Muscle layer of duodenum (tissue), 2 donors: ENCODE measurements at regions not wholly inside any gene's neighbourhood (a gene's known extent, or its start where the extent isn't known, plus 50 kb on each side); places are given as distances from the start of the nearest gene placed in this dataset.

Source experiments
- H3K27ac ChIP-seq: one replicate; pipeline ENCODE4 v1.7.0; 2013; ENCODE audit warnings: mild to moderate bottlenecking, low read length
- H3K27me3 ChIP-seq: one replicate; pipeline ENCODE4 v1.7.0; 2013; ENCODE audit warnings: low read depth, mild to moderate bottlenecking, control low read depth, low read length
- H3K36me3 ChIP-seq, 2 donors: one replicate each; pipeline ENCODE4 v1.7.0; 2013; ENCODE audit warnings: low read length in 2 of 2, control low read depth in 1 of 2, mild to moderate bottlenecking in 1 of 2; ENCODE audit not compliant: insufficient read depth in 2 of 2, control insufficient read depth in 1 of 2
- H3K4me1 ChIP-seq, 2 donors: one replicate each; pipeline ENCODE4 v1.7.0; 2013; ENCODE audit warnings: low read length in 2 of 2, mild to moderate bottlenecking in 2 of 2, control low read depth in 1 of 2, moderate library complexity in 1 of 2; ENCODE audit not compliant: insufficient read depth in 2 of 2, control insufficient read depth in 1 of 2
- H3K4me3 ChIP-seq, 2 donors: one replicate each; pipeline ENCODE4 v1.7.0; 2013; ENCODE audit warnings: low read length in 2 of 2, low read depth in 1 of 2, mild to moderate bottlenecking in 1 of 2
- H3K9me3 ChIP-seq, 2 donors: one replicate each; pipeline ENCODE4 v1.7.0; 2013; ENCODE audit warnings: low read length in 2 of 2, control low read depth in 1 of 2, mild to moderate bottlenecking in 1 of 2; ENCODE audit not compliant: control insufficient read depth in 1 of 2
- donor health status: healthy.

- no peaks in the 10 kb centered on the region for H3K9me3 ChIP-seq
- no peaks in the 10 kb centered on the region for H3K27me3 ChIP-seq
- H3K27ac ChIP-seq, result no peak overlapping the region
- no peaks in the 10 kb centered on the region for H3K4me1 ChIP-seq
- no peaks in the 10 kb centered on the region for H3K36me3 ChIP-seq
- H3K4me3 ChIP-seq, result no peak overlapping the region
Observed at GRCh38 chr12:75638792-75639191, 127.4 kb upstream of the KRR1 start.

GRCh38 chr12:75636607-75637006, 125.2 kb upstream of the KRR1 start:
- no peaks in the 10 kb centered on the region for H3K4me1 ChIP-seq

GRCh38 chr12:75635606-75636444, 124.4 kb upstream of the KRR1 start:
- no peaks in the 10 kb centered on the region for H3K4me1 ChIP-seq
- H3K9me3 ChIP-seq, result no peaks in the 10 kb centered on the region
- no peaks in the 10 kb centered on the region for H3K27me3 ChIP-seq
- no peaks in the 10 kb centered on the region for H3K36me3 ChIP-seq
- no peak overlapping the region for H3K4me3 ChIP-seq
- H3K27ac ChIP-seq, result no peak overlapping the region

More at GRCh38 chr12:75636607-75637006, 125.2 kb upstream of the KRR1 start:
- H3K27me3 ChIP-seq, result no peaks in the 10 kb centered on the region
- no peak overlapping the region for H3K4me3 ChIP-seq
- no peak overlapping the region for H3K27ac ChIP-seq
- H3K36me3 ChIP-seq, result no peaks in the 10 kb centered on the region
- H3K9me3 ChIP-seq, result no peaks in the 10 kb centered on the region

- Histone ChIP-seq H3K27ac (no peak overlapping the region), H3K4me1 (no peaks in the 10 kb centered on the region), H3K4me3 (no peak overlapping the region), H3K9me3 (no peaks in the 10 kb centered on the region), H3K27me3 (no peaks in the 10 kb centered on the region), H3K36me3 (no peaks in the 10 kb centered on the region)
Observed at GRCh38 chr12:75634244-75635222, 123.1 kb upstream of the KRR1 start.

GRCh38 chr12:75633789-75634188, 122.4 kb upstream of the KRR1 start:
- no peak overlapping the region for H3K4me3 ChIP-seq
- no peaks in the 10 kb centered on the region for H3K9me3 ChIP-seq
- H3K36me3 ChIP-seq, result no peaks in the 10 kb centered on the region
- no peaks in the 10 kb centered on the region for H3K27me3 ChIP-seq
- no peak overlapping the region for H3K27ac ChIP-seq
- H3K4me1 ChIP-seq, result no peaks in the 10 kb centered on the region

GRCh38 chr12:75632442-75632841, 121.0 kb upstream of the KRR1 start:
- Histone ChIP-seq H3K36me3 (no peaks in the 10 kb centered on the region), H3K4me1 (peaks cover 0 to 5% of the 10 kb centered on the region in 2 donors), H3K9me3 (no peaks in the 10 kb centered on the region), H3K27ac (no peak overlapping the region), H3K4me3 (no peak overlapping the region), H3K27me3 (no peaks in the 10 kb centered on the region)

GRCh38 chr12:75631831-75632230, 120.4 kb upstream of the KRR1 start:
- Histone ChIP-seq H3K27me3 (no peaks in the 10 kb centered on the region), H3K9me3 (no peaks in the 10 kb centered on the region), H3K4me1 (peaks cover 0 to 5% of the 10 kb centered on the region in 2 donors), H3K27ac (no peak overlapping the region), H3K36me3 (no peaks in the 10 kb centered on the region), H3K4me3 (no peak overlapping the region)

- Histone ChIP-seq H3K27ac (no peak overlapping the region), H3K4me3 (no peak overlapping the region), H3K27me3 (no peaks in the 10 kb centered on the region), H3K4me1 (peaks cover 0 to 5% of the 10 kb centered on the region in 2 donors), H3K9me3 (no peaks in the 10 kb centered on the region), H3K36me3 (no peaks in the 10 kb centered on the region)
Observed at GRCh38 chr12:75630091-75630490, 118.7 kb upstream of the KRR1 start.

- no peaks in the 10 kb centered on the region for H3K27me3 ChIP-seq
- H3K9me3 ChIP-seq, result no peaks in the 10 kb centered on the region
- no peak overlapping the region for H3K27ac ChIP-seq
- H3K4me3 ChIP-seq, result no peak overlapping the region
- no peaks in the 10 kb centered on the region for H3K36me3 ChIP-seq
- H3K4me1 ChIP-seq, result peaks cover 0 to 5% of the 10 kb centered on the region in 2 donors
Observed at GRCh38 chr12:75628916-75629315, 117.5 kb upstream of the KRR1 start.

- Histone ChIP-seq H3K27ac (no peak overlapping the region), H3K9me3 (no peaks in the 10 kb centered on the region), H3K36me3 (no peaks in the 10 kb centered on the region), H3K27me3 (no peaks in the 10 kb centered on the region), H3K4me1 (peaks cover 0 to 5% of the 10 kb centered on the region in 2 donors), H3K4me3 (no peak overlapping the region)
Observed at GRCh38 chr12:75628511-75628910, 117.1 kb upstream of the KRR1 start.

GRCh38 chr12:75623631-75624154, 112.3 kb upstream of the KRR1 start:
- H3K4me3 ChIP-seq, result no peak overlapping the region
- H3K27me3 ChIP-seq, result no peaks in the 10 kb centered on the region
- no peaks in the 10 kb centered on the region for H3K9me3 ChIP-seq
- no peak overlapping the region for H3K27ac ChIP-seq
- H3K36me3 ChIP-seq, result no peaks in the 10 kb centered on the region
- H3K4me1 ChIP-seq, result peaks cover 0 to 5% of the 10 kb centered on the region in 2 donors
